ENCODE measurements at regions not wholly inside any gene's neighbourhood (a gene's known extent, or its start where the extent isn't known, plus 50 kb on each side); places are given as distances from the start of the nearest gene placed in this dataset.

DNA sequence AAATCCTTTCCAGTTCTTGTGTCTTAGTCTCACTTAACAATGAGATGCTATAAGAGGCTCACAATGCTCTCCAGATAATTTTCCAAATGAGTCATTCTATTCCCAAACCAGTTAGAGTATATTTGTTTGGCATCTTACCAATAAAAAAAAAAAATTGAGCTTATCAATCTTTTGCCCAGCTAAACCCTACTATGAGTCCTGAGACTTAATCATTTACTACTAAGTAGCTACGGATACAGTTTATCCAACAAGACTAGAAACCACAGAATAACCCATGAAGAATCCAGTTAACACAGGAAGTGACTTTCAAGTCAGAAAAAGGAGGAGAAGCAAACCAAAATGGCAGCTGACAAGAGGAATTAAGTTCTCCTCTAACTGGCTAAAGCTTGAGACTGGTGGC, 330.3 kb upstream of the XYLT1 start:
- Histone ChIP-seq H3K27ac (no peak overlapping the region), H3K4me1 (ENCODE audit: insufficient read depth) (no peaks in the 10 kb centered on the region), H3K4me3 (no peak overlapping the region), H3K9me3 (no peaks in the 10 kb centered on the region), H3K36me3 (no peaks in the 10 kb centered on the region), H3K27me3 (no peaks in the 10 kb centered on the region)
- 62 to 73% (median 71%) methylated on average over 1 of the region's 1 CpG for WGBS, 3 donors
- TF ChIP-seq EP300 (IDR thresholded peaks at IDR 0.05) (no peak), POLR2A (IDR thresholded peaks at IDR 0.05) (no peak)
- TF ChIP-seq, protein P1, sequence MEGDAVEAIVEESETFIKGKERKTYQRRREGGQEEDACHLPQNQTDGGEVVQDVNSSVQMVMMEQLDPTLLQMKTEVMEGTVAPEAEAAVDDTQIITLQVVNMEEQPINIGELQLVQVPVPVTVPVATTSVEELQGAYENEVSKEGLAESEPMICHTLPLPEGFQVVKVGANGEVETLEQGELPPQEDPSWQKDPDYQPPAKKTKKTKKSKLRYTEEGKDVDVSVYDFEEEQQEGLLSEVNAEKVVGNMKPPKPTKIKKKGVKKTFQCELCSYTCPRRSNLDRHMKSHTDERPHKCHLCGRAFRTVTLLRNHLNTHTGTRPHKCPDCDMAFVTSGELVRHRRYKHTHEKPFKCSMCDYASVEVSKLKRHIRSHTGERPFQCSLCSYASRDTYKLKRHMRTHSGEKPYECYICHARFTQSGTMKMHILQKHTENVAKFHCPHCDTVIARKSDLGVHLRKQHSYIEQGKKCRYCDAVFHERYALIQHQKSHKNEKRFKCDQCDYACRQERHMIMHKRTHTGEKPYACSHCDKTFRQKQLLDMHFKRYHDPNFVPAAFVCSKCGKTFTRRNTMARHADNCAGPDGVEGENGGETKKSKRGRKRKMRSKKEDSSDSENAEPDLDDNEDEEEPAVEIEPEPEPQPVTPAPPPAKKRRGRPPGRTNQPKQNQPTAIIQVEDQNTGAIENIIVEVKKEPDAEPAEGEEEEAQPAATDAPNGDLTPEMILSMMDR (IDR thresholded peaks at IDR 0.05): no peak
- intact Hi-C loops (cut with DNase I): no loop called here
- no peak for DNase-seq

DNA sequence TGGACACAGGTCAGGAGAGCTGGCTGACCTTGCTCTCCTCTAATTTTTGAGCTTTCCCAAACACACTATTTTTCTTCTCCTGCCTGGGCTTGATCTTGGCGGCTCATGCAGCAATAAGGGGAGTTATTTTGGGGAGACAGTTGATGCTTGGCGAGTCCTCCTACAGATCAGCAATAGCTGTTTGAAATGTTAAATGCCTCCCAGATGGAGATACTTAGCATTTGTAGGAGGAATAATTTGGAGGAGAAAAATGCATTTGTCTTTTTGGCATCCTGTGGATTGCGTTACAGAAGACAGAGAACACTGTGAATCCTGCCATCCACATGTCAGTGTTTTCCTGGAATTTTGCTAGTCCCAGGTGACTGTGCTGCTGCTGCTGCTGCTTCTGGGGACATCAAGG, 328.0 kb upstream of the XYLT1 start:
- Histone ChIP-seq H3K9me3 (no peaks in the 10 kb centered on the region), H3K27ac (no peak overlapping the region), H3K4me3 (no peak overlapping the region), H3K4me1 (ENCODE audit: insufficient read depth) (no peaks in the 10 kb centered on the region), H3K27me3 (no peaks in the 10 kb centered on the region), H3K36me3 (no peaks in the 10 kb centered on the region)
- no peak for DNase-seq
- TF ChIP-seq EP300 (IDR thresholded peaks at IDR 0.05): no peak
- TF ChIP-seq, protein P1 (IDR thresholded peaks at IDR 0.05): no peak
- no peak for TF ChIP-seq POLR2A (IDR thresholded peaks at IDR 0.05)
- intact Hi-C loops (cut with DNase I): no loop called here
- 10 to 15% (median 11%) methylated on average over 3 of the region's 3 CpGs for WGBS, 3 donors

DNA sequence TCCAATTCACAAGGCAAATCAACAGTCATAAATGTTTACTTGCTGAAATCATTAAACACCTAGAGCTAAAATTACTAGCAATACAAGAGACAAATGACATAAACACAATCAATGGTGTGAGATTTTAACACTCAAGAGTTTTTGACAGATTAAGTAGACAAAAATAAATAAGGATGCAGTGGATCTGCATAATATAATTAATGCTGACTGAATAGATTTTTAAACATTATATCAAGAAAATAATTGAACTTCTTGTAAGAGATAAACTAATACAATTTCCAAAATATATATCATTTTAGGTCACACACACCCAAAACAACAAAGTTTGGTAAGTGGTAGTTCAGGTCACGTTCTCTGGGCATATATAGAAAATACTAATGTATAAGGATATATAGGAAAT, 322.6 kb upstream of the XYLT1 start:
- no peak for DNase-seq
- H3K27me3 ChIP-seq: no peaks in the 10 kb centered on the region
- H3K4me1 ChIP-seq (ENCODE audit: insufficient read depth): no peaks in the 10 kb centered on the region
- H3K9me3 ChIP-seq: no peaks in the 10 kb centered on the region
- H3K27ac ChIP-seq: no peak overlapping the region
- intact Hi-C loops (cut with DNase I): no loop called here
- no peaks in the 10 kb centered on the region for H3K36me3 ChIP-seq
- 53 to 71% (median 66%) methylated on average over 1 of the region's 1 CpG for WGBS, 3 donors
- TF ChIP-seq POLR2A (IDR thresholded peaks at IDR 0.05) (no peak), EP300 (IDR thresholded peaks at IDR 0.05) (no peak)
- TF ChIP-seq, protein P1 (IDR thresholded peaks at IDR 0.05): no peak
- no peak overlapping the region for H3K4me3 ChIP-seq

DNA sequence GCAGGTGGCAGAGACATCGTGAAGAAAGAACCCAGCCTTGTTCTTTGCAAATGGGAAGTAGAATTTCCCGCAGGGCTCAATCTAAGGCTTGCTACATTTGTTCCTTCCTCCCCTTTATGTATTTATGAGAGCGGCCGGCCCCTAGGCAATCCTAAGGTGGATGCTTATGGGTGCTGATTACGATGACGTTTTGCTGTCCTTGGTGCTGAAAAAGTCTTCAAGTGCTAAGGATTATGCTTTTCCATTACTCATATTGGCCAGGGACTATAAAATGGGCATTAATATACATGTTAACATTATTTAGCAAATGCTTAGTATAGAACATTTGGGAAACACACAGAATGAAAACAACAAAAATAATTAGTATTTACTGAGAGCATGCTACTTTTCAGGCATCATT, 313.3 kb upstream of the XYLT1 start:
- Histone ChIP-seq H3K36me3 (no peaks in the 10 kb centered on the region), H3K9me3 (no peaks in the 10 kb centered on the region), H3K4me3 (no peak overlapping the region), H3K27me3 (no peaks in the 10 kb centered on the region), H3K4me1 (ENCODE audit: insufficient read depth) (no peaks in the 10 kb centered on the region), H3K27ac (no peak overlapping the region)
- WGBS, 3 donors: 3 to 14% (median 5%) methylated on average over 6 of the region's 6 CpGs
- no peak for DNase-seq
- TF ChIP-seq, protein P1 (IDR thresholded peaks at IDR 0.05): no peak
- TF ChIP-seq EP300 (IDR thresholded peaks at IDR 0.05) (no peak), POLR2A (IDR thresholded peaks at IDR 0.05) (no peak)
- intact Hi-C loops (cut with DNase I): no loop called here

DNA sequence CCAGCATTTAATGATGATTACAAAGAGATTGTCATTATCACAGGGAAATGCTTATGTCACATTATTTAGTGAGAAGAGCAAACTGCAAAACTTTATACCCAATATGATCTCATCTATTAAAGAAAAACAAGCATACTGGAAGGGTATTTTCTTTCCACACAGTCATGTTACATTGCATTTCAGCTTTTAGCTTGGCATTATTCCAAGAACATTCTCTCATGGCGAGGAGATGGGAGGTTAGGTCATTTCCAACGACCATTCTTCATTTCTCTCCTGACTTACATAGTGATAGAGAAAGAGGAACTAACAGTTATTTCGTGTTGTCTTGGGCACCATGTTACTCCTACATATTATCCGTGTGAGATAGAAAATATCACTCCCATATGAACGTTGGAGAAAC, 309.4 kb upstream of the XYLT1 start:
- 1 to 4% (median 2%) methylated on average over 5 of the region's 5 CpGs for WGBS, 3 donors
- Histone ChIP-seq H3K27ac (no peak overlapping the region), H3K9me3 (no peaks in the 10 kb centered on the region), H3K4me1 (ENCODE audit: insufficient read depth) (no peaks in the 10 kb centered on the region), H3K36me3 (no peaks in the 10 kb centered on the region), H3K27me3 (no peaks in the 10 kb centered on the region), H3K4me3 (no peak overlapping the region)
- intact Hi-C loops (cut with DNase I): no loop called here
- no peak for DNase-seq
- TF ChIP-seq POLR2A (IDR thresholded peaks at IDR 0.05) (no peak), EP300 (IDR thresholded peaks at IDR 0.05) (no peak)
- TF ChIP-seq, protein P1 (IDR thresholded peaks at IDR 0.05): no peak

Measured in ovary (tissue), 7 donors.